CD4-positive, alpha-beta memory T cell (primary cell): ENCODE measurements at regions not wholly inside any gene's neighbourhood (a gene's known extent, or its start where the extent isn't known, plus 50 kb on each side); places are given as distances from the start of the nearest gene placed in this dataset.
"Not testable (repeated sequence)": the region's sequence is repeated elsewhere in the genome, so short reads cannot be mapped to it uniquely, and the experiment has no call there.

ENCODE experiments used
- CTCF ChIA-PET: fragments of 350-600 bp; sonication (Branson Sonifier 250); formaldehyde crosslinking; loops from one replicate; lab custom pipeline; 2021; ENCODE audit warnings: inconsistent platforms; ENCODE audit not compliant: partially characterized antibody; lab: Charles Lee
- POLR2A ChIA-PET: fragments of 350-600 bp; sonication (Branson Sonifier 250); formaldehyde crosslinking; loops from one replicate; lab custom pipeline; 2021; ENCODE audit not compliant: partially characterized antibody; lab: Charles Lee
- DNase-seq, 5 donors: peaks; one replicate each; pipeline versions ENCODE4 v3.0.0 to v3.0.0-alpha.2; 2020 to 2022; ENCODE audit warnings: mixed read lengths in 1 of 5
- H3K27ac ChIP-seq: one replicate; pipeline ENCODE4 v1.7.0; 2013; ENCODE audit warnings: low read depth, low read length
- H3K27me3 ChIP-seq: 2 replicates; pipeline ENCODE4 v1.7.0; 2013; ENCODE audit warnings: mild to moderate bottlenecking, low read length, moderate library complexity; ENCODE audit not compliant: insufficient read depth
- H3K36me3 ChIP-seq: 2 replicates; pipeline ENCODE4 v1.7.0; 2013; ENCODE audit warnings: mild to moderate bottlenecking, low read length, moderate library complexity; ENCODE audit not compliant: insufficient read depth
- H3K4me1 ChIP-seq: 2 replicates; pipeline ENCODE4 v1.7.0; 2013; ENCODE audit warnings: mild to moderate bottlenecking, low read length, moderate library complexity; ENCODE audit not compliant: insufficient read depth
- H3K4me3 ChIP-seq, 2 donors: one replicate each; pipeline ENCODE4 v1.7.0; 2013; ENCODE audit warnings: low read length in 2 of 2, mild to moderate bottlenecking in 1 of 2
- H3K9me3 ChIP-seq, 2 donors: one replicate each; pipeline ENCODE4 v1.7.0; 2013; ENCODE audit warnings: low read length in 2 of 2, control low read depth in 1 of 2; ENCODE audit not compliant: control insufficient read depth in 1 of 2
- H3K27ac Mint-ChIP-seq, 7 donors: one replicate each; pipeline ENCODE4 v1.8.0; 2020 to 2021; ENCODE audit warnings: mixed read lengths in 7 of 7, mild to moderate bottlenecking in 6 of 7, inconsistent platforms in 3 of 7, moderate library complexity in 3 of 7
- H3K27me3 Mint-ChIP-seq, 2 donors: one replicate each; pipeline ENCODE4 v1.8.0; 2020 to 2021; ENCODE audit warnings: mixed read lengths in 2 of 2
- H3K36me3 Mint-ChIP-seq, 2 donors: one replicate each; pipeline ENCODE4 v1.8.0; 2020 to 2021; ENCODE audit warnings: mixed read lengths in 2 of 2, inconsistent platforms in 1 of 2, mild to moderate bottlenecking in 1 of 2
- H3K4me1 Mint-ChIP-seq, 4 donors: one replicate each; pipeline ENCODE4 v1.8.0; 2020 to 2021; ENCODE audit warnings: mixed read lengths in 4 of 4, mild to moderate bottlenecking in 1 of 4
- H3K4me3 Mint-ChIP-seq, 8 donors: one replicate each; pipeline ENCODE4 v1.8.0; 2020 to 2021; ENCODE audit warnings: mixed read lengths in 8 of 8, mild to moderate bottlenecking in 7 of 8, moderate library complexity in 6 of 8, inconsistent platforms in 3 of 8
- H3K9me3 Mint-ChIP-seq, 8 donors: one replicate each; pipeline ENCODE4 v1.8.0; 2020 to 2021; ENCODE audit warnings: mixed read lengths in 8 of 8, mild to moderate bottlenecking in 5 of 8, inconsistent platforms in 3 of 8, moderate library complexity in 1 of 8
- intact Hi-C: fragments of 100-400 bp; cut with micrococcal nuclease; formaldehyde crosslinking; loops from one replicate; pipeline ENCODE4 v1.15.1; 2023

DNA sequence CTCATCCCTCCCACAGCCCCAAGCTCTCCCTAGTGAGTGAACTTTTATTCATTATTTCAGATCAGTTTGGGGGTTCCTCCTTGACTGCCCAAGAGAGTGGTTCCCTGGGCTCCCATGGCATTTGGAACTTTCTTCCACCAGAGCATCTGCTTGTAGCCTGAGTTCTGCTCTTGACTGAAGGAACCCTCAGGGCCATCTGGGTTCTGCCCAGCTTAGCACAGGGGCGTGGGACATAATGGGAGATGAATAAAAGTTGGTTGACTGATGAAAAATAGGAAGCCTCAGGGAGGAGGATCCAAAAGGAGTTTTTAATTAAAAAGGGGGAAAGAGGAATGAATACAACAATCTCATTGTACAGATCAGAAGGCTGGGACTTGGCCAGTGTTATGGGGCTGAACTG, 73.4 kb downstream of the CYTL1 start:
- no peak for DNase-seq
- H3K4me3 Mint-ChIP-seq: no peak overlapping the region
- Histone ChIP-seq H3K9me3 (no peaks in the 10 kb centered on the region), H3K27me3 (no peaks in the 10 kb centered on the region), H3K4me1 (peaks cover 17% of the 10 kb centered on the region), H3K36me3 (no peaks in the 10 kb centered on the region), H3K4me3 (no peak overlapping the region), H3K27ac (no peak overlapping the region)
- H3K36me3 Mint-ChIP-seq: no peaks in the 10 kb centered on the region
- peak overlapping the region in 1 of 7 donors; percentile 39 for H3K27ac Mint-ChIP-seq
- peaks cover 0 to 3% (median 0%) of the 10 kb centered on the region in 8 donors for H3K9me3 Mint-ChIP-seq
- peaks cover 2 to 17% (median 9%) of the 10 kb centered on the region in 4 donors for H3K4me1 Mint-ChIP-seq
- intact Hi-C loops: no loop called here
- peaks cover 0 to 1% of the 10 kb centered on the region in 2 donors for H3K27me3 Mint-ChIP-seq
- POLR2A ChIA-PET: no interaction called here
- CTCF ChIA-PET: no interaction called here

DNA sequence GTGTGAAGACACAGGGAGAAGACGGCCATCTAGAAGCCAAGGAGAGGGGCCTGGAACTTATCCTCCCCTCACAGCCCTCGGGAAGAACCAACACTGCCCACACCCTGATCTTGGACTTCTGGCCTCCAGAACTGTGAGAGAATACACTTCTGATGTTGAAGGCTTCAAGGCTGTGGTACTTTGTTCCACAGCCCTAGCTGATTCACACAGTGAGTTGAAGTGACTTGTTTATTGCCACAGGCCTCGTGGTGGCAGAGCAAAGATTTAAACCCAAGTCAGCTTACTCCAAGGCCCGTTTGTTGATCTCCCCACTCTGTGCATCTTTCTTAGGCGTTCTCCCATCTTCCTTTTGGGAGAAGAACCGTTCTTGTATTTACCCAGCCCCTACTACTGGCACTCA, 72.8 kb downstream of the CYTL1 start:
- H3K4me1 Mint-ChIP-seq: peaks cover 2 to 17% (median 9%) of the 10 kb centered on the region in 4 donors
- no peak overlapping the region for H3K27ac Mint-ChIP-seq

DNA sequence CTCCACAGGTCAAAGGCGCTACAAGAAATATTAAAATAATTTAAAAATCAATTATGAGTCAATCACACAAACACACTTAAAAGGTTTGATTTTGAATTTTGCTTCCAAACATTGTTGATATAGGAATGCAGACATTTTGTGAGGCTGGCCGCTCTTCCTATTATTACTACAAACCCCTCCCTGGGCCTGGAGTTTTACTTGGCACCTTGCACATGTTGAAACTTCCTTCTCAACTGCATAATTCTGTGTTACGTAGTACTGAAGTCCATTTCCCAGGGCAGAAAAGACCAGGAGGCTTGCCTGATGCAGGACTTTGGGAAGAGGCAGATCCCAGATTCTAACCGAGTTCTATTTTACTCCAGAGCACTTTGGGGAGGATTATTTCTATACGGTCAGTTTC, 71.5 kb downstream of the CYTL1 start:
- CTCF ChIA-PET: no interaction called here
- no peaks in the 10 kb centered on the region for H3K36me3 Mint-ChIP-seq
- no peaks in the 10 kb centered on the region for H3K9me3 ChIP-seq
- DNase-seq: no peak
- peaks cover 0 to 1% of the 10 kb centered on the region in 2 donors for H3K27me3 Mint-ChIP-seq
- intact Hi-C loops: no loop called here
- no peak overlapping the region for H3K27ac ChIP-seq
- peaks cover 2 to 17% (median 9%) of the 10 kb centered on the region in 4 donors for H3K4me1 Mint-ChIP-seq
- no peak overlapping the region for H3K4me3 Mint-ChIP-seq
- H3K27me3 ChIP-seq: no peaks in the 10 kb centered on the region
- no peaks in the 10 kb centered on the region for H3K36me3 ChIP-seq
- POLR2A ChIA-PET: no interaction called here
- peaks cover 0 to 6% (median 0%) of the 10 kb centered on the region in 8 donors for H3K9me3 Mint-ChIP-seq
- H3K4me1 ChIP-seq: peaks cover 17% of the 10 kb centered on the region
- H3K27ac Mint-ChIP-seq: no peak overlapping the region
- no peak overlapping the region for H3K4me3 ChIP-seq

More for the DNA sequence above, 72.8 kb downstream of the CYTL1 start:
- no peak for DNase-seq
- Mint-ChIP-seq H3K36me3 (no peaks in the 10 kb centered on the region), H3K9me3 (peaks cover 0 to 3% (median 0%) of the 10 kb centered on the region in 8 donors), H3K27me3 (peaks cover 0 to 1% of the 10 kb centered on the region in 2 donors), H3K4me3 (no peak overlapping the region)
- Histone ChIP-seq H3K4me3 (no peak overlapping the region), H3K36me3 (no peaks in the 10 kb centered on the region), H3K27ac (no peak overlapping the region), H3K27me3 (no peaks in the 10 kb centered on the region), H3K4me1 (peaks cover 17% of the 10 kb centered on the region), H3K9me3 (no peaks in the 10 kb centered on the region)
- CTCF ChIA-PET: no interaction called here
- POLR2A ChIA-PET: no interaction called here
- intact Hi-C loops: no loop called here

DNA sequence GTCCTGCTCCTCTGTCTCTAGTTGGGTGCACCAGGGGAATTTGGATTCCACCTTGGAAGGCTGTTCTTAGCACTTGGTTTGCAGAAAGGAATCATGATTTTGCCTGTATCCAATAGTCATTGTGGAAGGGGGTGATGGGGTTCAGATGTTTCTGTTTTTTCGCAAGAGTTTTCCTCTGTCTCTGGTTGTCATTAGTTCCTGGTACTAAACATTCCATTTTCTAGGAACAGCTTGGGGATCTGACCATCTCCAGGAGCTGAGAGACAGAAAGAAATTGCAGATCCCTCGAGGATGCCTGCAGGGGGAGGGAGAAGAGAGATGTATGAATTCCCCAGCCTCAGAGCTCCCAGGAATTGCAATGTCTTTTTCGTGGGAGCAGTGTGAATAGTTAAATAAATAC, 70.9 kb downstream of the CYTL1 start:
- ChIA-PET CTCF (no interaction called here), POLR2A (no interaction called here)
- H3K4me1 ChIP-seq: peaks cover 13% of the 10 kb centered on the region
- Mint-ChIP-seq H3K4me1 (peaks cover 2 to 13% (median 8%) of the 10 kb centered on the region in 4 donors), H3K27me3 (peaks cover 0 to 1% of the 10 kb centered on the region in 2 donors), H3K27ac (no peak overlapping the region), H3K9me3 (peaks cover 0 to 6% (median 0%) of the 10 kb centered on the region in 8 donors), H3K36me3 (no peaks in the 10 kb centered on the region), H3K4me3 (no peak overlapping the region)
- no peaks in the 10 kb centered on the region for H3K9me3 ChIP-seq
- intact Hi-C loops: no loop called here
- DNase-seq: no peak
- H3K36me3 ChIP-seq: no peaks in the 10 kb centered on the region
- H3K27ac ChIP-seq: no peak overlapping the region
- no peak overlapping the region for H3K4me3 ChIP-seq
- H3K27me3 ChIP-seq: no peaks in the 10 kb centered on the region

DNA sequence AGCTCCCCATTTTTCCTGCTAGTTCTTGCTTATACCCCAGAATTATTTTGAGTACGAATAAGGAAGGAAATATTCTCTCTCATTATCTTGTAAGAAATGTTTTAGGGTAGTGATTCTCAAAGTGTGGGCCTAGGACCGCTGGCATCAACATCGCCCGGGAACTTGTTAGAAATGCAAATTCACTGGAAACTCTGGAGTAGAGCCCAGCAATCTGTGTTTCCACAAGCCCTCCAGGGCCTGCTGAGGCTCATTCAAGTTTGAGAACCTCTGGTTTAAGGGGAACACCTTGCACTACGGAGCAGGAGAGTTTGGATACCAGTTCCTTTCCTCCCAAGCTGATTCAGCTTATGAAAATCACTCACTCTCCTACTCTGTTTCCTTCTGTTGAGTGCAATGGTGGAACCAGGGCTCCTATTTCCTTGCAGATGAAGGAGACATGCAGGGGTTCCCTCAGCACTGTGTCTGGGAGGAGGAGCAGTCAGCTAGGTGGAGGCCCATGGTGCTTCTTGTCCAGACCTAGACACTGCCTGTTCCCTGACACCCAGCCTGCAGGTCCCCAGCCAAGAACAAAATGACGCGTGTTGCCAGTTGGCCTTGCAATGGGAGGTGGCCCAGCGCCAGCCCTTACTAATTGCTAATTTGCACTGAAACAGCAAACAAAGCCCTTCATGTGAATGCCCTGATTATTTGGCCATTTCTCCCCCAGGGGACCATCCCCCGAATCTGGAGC, 68.5 kb downstream of the CYTL1 start:
- H3K36me3 ChIP-seq: no peaks in the 10 kb centered on the region
- H3K4me3 ChIP-seq: no peak overlapping the region
- H3K4me1 ChIP-seq: no peaks in the 10 kb centered on the region
- ChIA-PET POLR2A (no interaction called here), CTCF (no interaction called here)
- H3K4me1 Mint-ChIP-seq: no peaks in the 10 kb centered on the region
- no peaks in the 10 kb centered on the region for H3K9me3 ChIP-seq
- H3K4me3 Mint-ChIP-seq: no peak overlapping the region
- H3K36me3 Mint-ChIP-seq: no peaks in the 10 kb centered on the region
- peaks cover 0 to 1% of the 10 kb centered on the region in 2 donors for H3K27me3 Mint-ChIP-seq
- no peak overlapping the region for H3K27ac Mint-ChIP-seq
- intact Hi-C loops: no loop called here
- peaks cover 0 to 6% (median 0%) of the 10 kb centered on the region in 8 donors for H3K9me3 Mint-ChIP-seq
- DNase-seq: no peak
- H3K27me3 ChIP-seq: no peaks in the 10 kb centered on the region
- H3K27ac ChIP-seq: no peak overlapping the region

DNA sequence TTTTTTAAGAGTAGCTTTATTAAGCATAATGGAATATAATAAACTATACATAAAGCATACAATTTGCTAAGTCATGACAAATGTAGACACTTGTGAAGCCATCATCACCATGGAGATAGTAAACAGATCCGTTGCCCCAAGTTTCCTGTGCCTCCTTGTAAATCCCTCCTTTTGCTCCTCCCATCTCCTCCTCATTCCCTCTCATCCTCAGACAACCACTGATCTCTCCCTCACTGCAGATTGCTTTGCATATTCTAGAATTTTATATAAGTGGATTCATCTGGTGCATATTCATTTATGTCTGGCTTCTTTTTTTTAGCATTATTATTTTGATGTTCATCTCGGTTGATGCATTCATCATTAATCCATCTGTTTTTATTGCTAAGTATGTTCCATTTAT, 67.0 kb downstream of the CYTL1 start:
- no peak overlapping the region for H3K27ac Mint-ChIP-seq
- DNase-seq: no peak
- intact Hi-C loops: no loop called here
- no peaks in the 10 kb centered on the region for H3K36me3 Mint-ChIP-seq
- no peak overlapping the region for H3K27ac ChIP-seq
- no peak overlapping the region for H3K4me3 Mint-ChIP-seq
- no peaks in the 10 kb centered on the region for H3K4me1 Mint-ChIP-seq
- H3K27me3 ChIP-seq: no peaks in the 10 kb centered on the region
- H3K9me3 ChIP-seq: no peaks in the 10 kb centered on the region
- no peaks in the 10 kb centered on the region for H3K4me1 ChIP-seq
- no peaks in the 10 kb centered on the region for H3K36me3 ChIP-seq
- H3K9me3 Mint-ChIP-seq: peaks cover 0 to 6% (median 0%) of the 10 kb centered on the region in 8 donors
- no peak overlapping the region for H3K4me3 ChIP-seq
- H3K27me3 Mint-ChIP-seq: peaks cover 0 to 1% of the 10 kb centered on the region in 2 donors
- ChIA-PET CTCF (no interaction called here), POLR2A (no interaction called here)

DNA sequence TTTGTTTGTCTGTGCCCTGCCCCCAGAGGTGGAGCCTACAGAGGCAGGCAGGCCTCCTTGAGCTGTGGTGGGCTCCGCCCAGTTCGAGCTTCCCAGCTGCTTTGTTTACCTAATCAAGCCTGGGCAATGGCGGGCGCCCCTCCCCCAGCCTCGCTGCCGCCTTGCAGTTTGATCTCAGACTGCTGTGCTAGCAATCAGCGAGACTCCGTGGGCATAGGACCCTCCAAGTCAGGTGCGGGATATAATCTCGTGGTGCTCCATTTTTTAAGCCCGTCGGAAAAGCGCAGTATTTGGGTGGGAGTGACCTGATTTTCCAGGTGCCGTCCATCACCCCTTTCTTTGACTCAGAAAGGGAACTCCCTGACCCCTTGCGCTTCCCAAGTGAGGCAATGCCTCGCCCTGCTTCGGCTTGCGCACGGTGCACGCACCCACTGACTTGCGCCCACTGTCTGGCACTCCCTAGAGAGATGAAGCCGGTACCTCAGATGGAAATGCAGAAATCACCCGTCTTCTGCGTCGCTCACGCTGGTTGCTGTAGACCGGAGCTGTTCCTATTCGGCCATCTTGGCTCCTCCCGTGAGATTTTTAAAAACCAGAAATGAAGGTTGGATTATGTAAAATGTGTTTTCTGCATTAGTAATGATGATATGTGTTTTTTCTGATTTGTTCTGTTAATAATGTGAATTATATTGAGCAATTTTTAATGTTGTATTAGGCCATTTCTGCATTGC, 59.7 kb downstream of the CYTL1 start:
- CTCF ChIA-PET, H3K27ac ChIP-seq, H3K27me3 ChIP-seq, H3K36me3 ChIP-seq, H3K4me3 ChIP-seq, H3K27me3 Mint-ChIP-seq, H3K27ac Mint-ChIP-seq, H3K4me1 Mint-ChIP-seq, H3K4me3 Mint-ChIP-seq, POLR2A ChIA-PET, intact Hi-C loops, H3K36me3 Mint-ChIP-seq, DNase-seq, H3K4me1 ChIP-seq, H3K9me3 ChIP-seq: not testable (repeated sequence)
- H3K9me3 Mint-ChIP-seq: peaks cover 4 to 45% (median 35%) of the 10 kb centered on the region in 8 donors
